LNCaP clone FGC (cell line): ENCODE measurements at regions not wholly inside any gene's neighbourhood (a gene's known extent, or its start where the extent isn't known, plus 50 kb on each side); places are given as distances from the start of the nearest gene placed in this dataset.

Experiments used
- DNase-seq: peaks from one replicate; pipeline ENCODE4 v3.0.0-alpha.2; 2011; ENCODE audit warnings: low read depth
- H3K4me3 ChIP-seq: 2 replicates; pipeline ENCODE4 v1.5.1; 2011; ENCODE audit warnings: mild to moderate bottlenecking, low read depth, low read length, control low read depth
- CTCF ChIP-seq: IDR thresholded peaks from 2 replicates; pipeline ENCODE4 v1.5.1; 2012; ENCODE audit warnings: mild to moderate bottlenecking; ENCODE audit not compliant: control insufficient read depth, insufficient read depth; ENCODE audit errors: extremely low read depth

- TF ChIP-seq CTCF, result no peak
- H3K4me3 ChIP-seq, result no peak overlapping the region
- no peak for DNase-seq
These were observed 659.7 kb upstream of the SALL3 start for GRCh38 chr18:78319961-78320360.

- no peak for TF ChIP-seq CTCF
- no peak for DNase-seq
- no peak overlapping the region for H3K4me3 ChIP-seq
These were observed 658.2 kb upstream of the SALL3 start for GRCh38 chr18:78321402-78321801.

- no peak for TF ChIP-seq CTCF
These were observed 656.0 kb upstream of the SALL3 start for GRCh38 chr18:78323453-78324197.

GRCh38 chr18:78327643-78328042 is 652.0 kb upstream of the SALL3 start:
- no peak overlapping the region for H3K4me3 ChIP-seq
- TF ChIP-seq CTCF, result no peak
- no peak for DNase-seq

More at GRCh38 chr18:78323453-78324197, 656.0 kb upstream of the SALL3 start:
- H3K4me3 ChIP-seq, result no peak overlapping the region
- DNase-seq, result no peak

- H3K4me3 ChIP-seq, result no peak overlapping the region
- TF ChIP-seq CTCF, result no peak
- DNase-seq, result no peak
These were observed 648.9 kb upstream of the SALL3 start for GRCh38 chr18:78330766-78331165.

GRCh38 chr18:78352910-78353309 is 626.7 kb upstream of the SALL3 start:
- no peak for DNase-seq
- TF ChIP-seq CTCF, result no peak
- no peak overlapping the region for H3K4me3 ChIP-seq

GRCh38 chr18:78362198-78362597 is 617.4 kb upstream of the SALL3 start:
- TF ChIP-seq CTCF, result no peak
- DNase-seq, result no peak
- no peak overlapping the region for H3K4me3 ChIP-seq
